ENCODE measurements at regions not wholly inside any gene's neighbourhood (a gene's known extent, or its start where the extent isn't known, plus 50 kb on each side); places are given as distances from the start of the nearest gene placed in this dataset.

DNA sequence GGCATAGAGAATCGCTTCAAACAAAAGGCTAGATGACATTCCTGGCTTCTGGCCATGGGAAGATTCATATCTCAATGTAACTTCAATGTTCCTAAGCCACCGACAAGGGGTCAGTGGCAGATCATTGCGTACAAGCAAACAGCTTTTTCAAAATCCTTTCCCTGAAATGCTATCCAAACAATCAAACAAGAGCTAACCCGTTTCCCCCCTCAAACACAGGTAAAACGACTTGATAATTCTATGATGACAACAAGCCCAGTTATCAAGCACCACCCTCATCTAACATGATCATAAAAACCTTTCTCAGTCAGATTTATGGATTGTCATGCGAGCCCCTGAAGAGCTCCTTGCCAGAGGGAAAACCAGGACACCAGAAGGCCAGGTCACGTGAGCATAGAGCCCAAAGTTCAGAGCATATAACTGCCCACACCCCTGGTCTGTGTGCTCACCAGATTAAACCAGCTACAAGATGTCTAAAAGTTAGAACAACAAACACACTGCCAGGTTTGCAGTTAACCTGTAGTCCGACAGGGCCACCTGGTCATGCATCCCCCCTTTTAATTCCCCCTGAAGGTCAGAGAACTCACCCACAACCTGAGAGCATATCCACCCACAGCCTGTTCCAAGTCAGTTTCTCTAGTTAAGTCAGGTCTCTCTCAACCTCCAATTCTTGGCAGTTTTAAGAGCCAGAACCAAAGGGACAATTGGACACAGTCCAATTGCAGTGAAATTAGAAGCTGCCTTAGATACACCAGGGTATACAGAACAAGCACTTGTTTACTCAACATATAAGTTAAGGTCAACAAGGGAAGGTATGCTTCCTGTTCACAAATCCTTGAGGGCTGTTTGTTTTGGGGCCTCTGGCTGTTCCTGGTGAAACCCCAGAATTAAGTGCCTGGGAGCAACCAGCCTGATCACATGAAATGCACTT is 248.1 kb upstream of the PPARGC1A start:
- 72 to 87% (median 81%) methylated on average over 8 of the region's 8 CpGs for WGBS, 3 donors

DNA sequence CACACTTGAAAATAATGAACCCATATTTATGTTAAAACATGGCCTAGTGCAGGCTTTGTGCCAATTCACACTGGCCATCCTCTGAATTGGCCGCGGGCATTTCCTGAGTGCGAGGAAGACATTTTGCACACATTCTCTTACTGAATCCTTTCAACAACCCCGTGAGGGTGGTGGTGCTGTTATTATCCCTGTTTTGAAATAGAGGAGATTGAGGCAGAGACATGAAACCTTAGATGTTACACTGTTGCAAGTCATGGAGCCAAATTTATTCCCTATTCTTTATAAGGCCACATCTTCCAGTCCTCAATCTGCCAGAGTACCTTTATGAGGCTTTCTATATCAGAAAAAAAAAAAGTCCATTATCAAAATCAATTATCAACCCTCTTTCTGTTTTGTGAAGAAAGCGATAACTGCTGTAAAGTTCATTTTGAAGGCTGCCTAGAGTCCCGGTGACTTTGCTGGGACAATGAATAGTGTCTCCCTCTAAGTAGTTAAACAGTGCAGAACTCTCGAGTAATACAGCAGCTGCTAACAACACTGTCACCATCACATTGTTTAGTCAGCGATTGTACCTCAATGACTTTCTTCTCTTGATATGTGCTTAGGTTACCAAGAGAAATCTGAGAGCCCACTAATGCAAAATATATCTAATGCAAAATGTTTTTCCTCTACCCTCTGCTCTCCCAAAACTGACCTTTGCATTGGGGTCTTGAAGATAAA is 242.3 kb upstream of the PPARGC1A start:
- Histone ChIP-seq H3K27me3 (no peaks in the 10 kb centered on the region), H3K4me1 (ENCODE audit: insufficient read depth) (no peaks in the 10 kb centered on the region), H3K27ac (no peak overlapping the region), H3K36me3 (no peaks in the 10 kb centered on the region), H3K9me3 (no peaks in the 10 kb centered on the region), H3K4me3 (no peak overlapping the region)
- WGBS, 3 donors, result 84 to 88% (median 85%) methylated on average over 8 of the region's 8 CpGs
- intact Hi-C loops (cut with DNase I), result no loop called here
- DNase-seq, result no peak
- no peak for TF ChIP-seq POLR2A (IDR thresholded peaks at IDR 0.05)
- no peak for TF ChIP-seq EP300 (IDR thresholded peaks at IDR 0.05)
- TF ChIP-seq, protein P1, sequence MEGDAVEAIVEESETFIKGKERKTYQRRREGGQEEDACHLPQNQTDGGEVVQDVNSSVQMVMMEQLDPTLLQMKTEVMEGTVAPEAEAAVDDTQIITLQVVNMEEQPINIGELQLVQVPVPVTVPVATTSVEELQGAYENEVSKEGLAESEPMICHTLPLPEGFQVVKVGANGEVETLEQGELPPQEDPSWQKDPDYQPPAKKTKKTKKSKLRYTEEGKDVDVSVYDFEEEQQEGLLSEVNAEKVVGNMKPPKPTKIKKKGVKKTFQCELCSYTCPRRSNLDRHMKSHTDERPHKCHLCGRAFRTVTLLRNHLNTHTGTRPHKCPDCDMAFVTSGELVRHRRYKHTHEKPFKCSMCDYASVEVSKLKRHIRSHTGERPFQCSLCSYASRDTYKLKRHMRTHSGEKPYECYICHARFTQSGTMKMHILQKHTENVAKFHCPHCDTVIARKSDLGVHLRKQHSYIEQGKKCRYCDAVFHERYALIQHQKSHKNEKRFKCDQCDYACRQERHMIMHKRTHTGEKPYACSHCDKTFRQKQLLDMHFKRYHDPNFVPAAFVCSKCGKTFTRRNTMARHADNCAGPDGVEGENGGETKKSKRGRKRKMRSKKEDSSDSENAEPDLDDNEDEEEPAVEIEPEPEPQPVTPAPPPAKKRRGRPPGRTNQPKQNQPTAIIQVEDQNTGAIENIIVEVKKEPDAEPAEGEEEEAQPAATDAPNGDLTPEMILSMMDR (IDR thresholded peaks at IDR 0.05), result no peak

More for the DNA sequence above, 248.1 kb upstream of the PPARGC1A start:
- Histone ChIP-seq H3K27ac (no peak overlapping the region), H3K36me3 (no peaks in the 10 kb centered on the region), H3K27me3 (no peaks in the 10 kb centered on the region), H3K4me3 (no peak overlapping the region), H3K9me3 (no peaks in the 10 kb centered on the region), H3K4me1 (ENCODE audit: insufficient read depth) (no peaks in the 10 kb centered on the region)
- TF ChIP-seq POLR2A (IDR thresholded peaks at IDR 0.05), result no peak
- TF ChIP-seq, protein P1 (IDR thresholded peaks at IDR 0.05), result no peak
- no peak for TF ChIP-seq EP300 (IDR thresholded peaks at IDR 0.05)
- no peak for DNase-seq
- intact Hi-C loops (cut with DNase I), result no loop called here

DNA sequence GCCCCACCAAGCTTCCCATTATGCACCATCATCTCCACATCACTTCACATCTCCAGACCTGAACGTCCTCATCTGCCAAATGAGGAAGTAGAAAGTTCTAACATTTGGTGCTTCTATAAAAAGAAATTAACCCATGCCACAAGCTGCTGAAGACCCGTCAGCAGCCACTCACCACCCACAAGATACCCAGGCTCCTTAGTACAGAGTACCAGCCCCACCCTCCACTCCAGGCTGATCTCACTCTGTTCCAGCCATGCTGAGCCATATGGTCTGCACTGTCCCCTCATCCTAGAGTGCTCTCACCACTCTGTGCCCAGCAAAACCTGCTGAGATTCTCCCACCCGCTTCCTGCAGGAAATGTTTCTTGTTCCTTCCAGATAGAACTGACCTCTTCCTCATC is 240.8 kb upstream of the PPARGC1A start:
- WGBS, 3 donors, result 72 to 74% (median 72%) methylated on average over 3 of the region's 3 CpGs
- no peak overlapping the region for H3K4me3 ChIP-seq
- no peak for DNase-seq
- H3K36me3 ChIP-seq, result no peaks in the 10 kb centered on the region
- intact Hi-C loops (cut with DNase I), result no loop called here
- no peaks in the 10 kb centered on the region for H3K27me3 ChIP-seq
- no peaks in the 10 kb centered on the region for H3K9me3 ChIP-seq
- no peak overlapping the region for H3K27ac ChIP-seq
- TF ChIP-seq, protein P1 (IDR thresholded peaks at IDR 0.05), result no peak
- no peak for TF ChIP-seq EP300 (IDR thresholded peaks at IDR 0.05)
- H3K4me1 ChIP-seq (ENCODE audit: insufficient read depth), result no peaks in the 10 kb centered on the region

DNA sequence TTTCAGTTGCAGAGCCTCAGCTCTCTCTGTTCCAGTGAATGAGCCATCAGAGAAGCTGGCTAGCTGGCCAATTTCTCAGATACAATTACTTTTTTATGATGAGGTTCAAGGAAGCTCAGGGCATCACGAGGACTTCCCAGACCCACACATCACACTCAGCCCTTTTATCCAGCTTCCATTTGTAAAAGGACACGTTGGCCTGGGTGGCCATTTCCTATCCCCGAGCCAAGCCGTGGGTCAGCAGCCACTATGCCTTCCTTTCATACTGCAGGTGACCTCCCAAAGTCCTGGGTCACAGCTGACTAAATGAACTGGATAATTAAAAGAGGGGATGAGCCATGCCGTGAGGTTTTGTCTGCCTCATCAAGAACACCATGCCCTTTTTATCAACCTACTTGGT is 236.9 kb upstream of the PPARGC1A start:
- no peaks in the 10 kb centered on the region for H3K27me3 ChIP-seq

More for the DNA sequence above, 236.9 kb upstream of the PPARGC1A start:
- intact Hi-C loops (cut with DNase I), result no loop called here
- Histone ChIP-seq H3K36me3 (no peaks in the 10 kb centered on the region), H3K4me3 (no peak overlapping the region), H3K9me3 (no peaks in the 10 kb centered on the region), H3K27ac (no peak overlapping the region), H3K4me1 (ENCODE audit: insufficient read depth) (no peaks in the 10 kb centered on the region)
- TF ChIP-seq POLR2A (IDR thresholded peaks at IDR 0.05), result no peak
- TF ChIP-seq, protein P1 (IDR thresholded peaks at IDR 0.05), result no peak
- no peak for TF ChIP-seq EP300 (IDR thresholded peaks at IDR 0.05)
- DNase-seq, result no peak
- WGBS, 3 donors, result 79 to 83% (median 81%) methylated on average over 5 of the region's 5 CpGs

Measured in ovary (tissue), 7 donors.